ENCODE measurements at regions not wholly inside any gene's neighbourhood (a gene's known extent, or its start where the extent isn't known, plus 50 kb on each side); places are given as distances from the start of the nearest gene placed in this dataset.

DNA sequence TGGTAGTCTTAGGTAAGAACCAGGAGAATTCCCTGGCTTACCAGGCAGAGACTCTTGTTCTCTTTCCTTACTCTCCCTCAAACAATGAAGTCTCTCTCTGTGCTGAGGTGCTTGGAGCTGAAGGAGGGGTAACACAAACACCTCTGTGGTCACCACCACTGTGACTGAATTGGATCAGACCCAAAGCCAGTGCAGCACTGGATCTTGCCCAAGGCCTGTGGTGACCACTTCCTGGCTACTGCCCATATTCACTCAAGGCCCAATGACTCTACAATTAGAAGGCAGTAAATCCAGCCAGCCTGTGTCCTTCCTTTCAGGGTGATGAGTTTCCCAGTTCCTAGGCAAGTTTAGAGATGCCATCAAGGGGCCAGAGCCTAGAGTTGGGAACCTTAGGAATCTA, 706.8 kb downstream of the SLC4A3 start:
- Histone ChIP-seq H3K9ac (ENCODE audit: low read depth, low read length) (no peak overlapping the region), H3K4me1 (ENCODE audit: insufficient read depth, low read length) (no peaks in the 10 kb centered on the region), H3K36me3 (ENCODE audit: insufficient read depth, low read length) (no peaks in the 10 kb centered on the region), H3K9me3 (ENCODE audit: control insufficient read depth, insufficient read depth, low read length) (no peaks in the 10 kb centered on the region; the same call in 1 of the 2 replicates)

GRCh38 chr2:220334871-220335590, 707.6 kb downstream of the SLC4A3 start:
- Histone ChIP-seq H3K4me1 (ENCODE audit: insufficient read depth, low read length) (no peaks in the 10 kb centered on the region), H3K9me3 (ENCODE audit: control insufficient read depth, insufficient read depth, low read length) (no peaks in the 10 kb centered on the region), H3K36me3 (ENCODE audit: insufficient read depth, low read length) (no peaks in the 10 kb centered on the region), H3K9ac (ENCODE audit: low read depth, low read length) (no peak overlapping the region)

DNA sequence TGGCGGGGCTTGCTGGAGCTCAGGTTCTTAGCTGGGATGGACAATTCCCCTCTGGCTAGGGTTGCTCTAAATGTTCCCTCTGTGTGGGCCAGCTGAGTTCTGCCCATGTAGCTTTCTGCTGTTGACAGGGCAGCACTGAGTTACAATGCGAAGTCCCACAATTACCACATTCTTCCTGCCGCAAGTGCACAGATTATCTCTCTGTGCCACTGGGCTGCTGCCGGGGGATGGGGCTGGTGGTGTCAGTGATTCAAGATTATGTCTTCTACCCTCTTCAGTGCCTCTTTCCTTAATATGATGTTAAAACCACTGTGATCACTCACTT, 708.1 kb downstream of the SLC4A3 start:
- no peaks in the 10 kb centered on the region for H3K4me1 ChIP-seq (ENCODE audit: insufficient read depth, low read length)
- no peak overlapping the region for H3K9ac ChIP-seq (ENCODE audit: low read depth, low read length)
- H3K36me3 ChIP-seq (ENCODE audit: insufficient read depth, low read length) = no peaks in the 10 kb centered on the region
- H3K9me3 ChIP-seq (ENCODE audit: control insufficient read depth, insufficient read depth, low read length) = no peaks in the 10 kb centered on the region

DNA sequence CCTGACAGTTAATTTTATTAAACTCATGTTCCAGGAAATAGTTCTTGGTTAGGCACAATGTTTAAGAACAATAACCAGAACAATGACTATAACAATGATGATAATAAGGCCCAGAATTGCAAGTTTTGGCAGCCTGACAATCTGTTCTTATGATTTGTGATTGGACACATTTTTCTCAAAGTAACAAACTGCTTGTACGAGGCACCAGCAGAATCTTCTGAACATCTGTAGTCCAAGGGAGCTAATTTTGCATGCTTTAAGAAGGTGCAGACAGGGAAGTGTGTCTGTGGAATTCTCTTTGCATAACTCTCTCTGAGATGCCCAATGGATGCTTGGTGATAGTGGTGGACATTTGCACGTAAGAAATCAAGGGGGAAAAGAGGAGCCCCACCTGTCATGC, 709.3 kb downstream of the SLC4A3 start:
- no peaks in the 10 kb centered on the region for H3K9me3 ChIP-seq (ENCODE audit: control insufficient read depth, insufficient read depth, low read length)
- no peak overlapping the region for H3K9ac ChIP-seq (ENCODE audit: low read depth, low read length)
- no peaks in the 10 kb centered on the region for H3K36me3 ChIP-seq (ENCODE audit: insufficient read depth, low read length)
- H3K4me1 ChIP-seq (ENCODE audit: insufficient read depth, low read length) = no peaks in the 10 kb centered on the region

GRCh38 chr2:220337611-220338440, 710.4 kb downstream of the SLC4A3 start:
- H3K36me3 ChIP-seq (ENCODE audit: insufficient read depth, low read length) = no peaks in the 10 kb centered on the region
- no peak overlapping the region for H3K9ac ChIP-seq (ENCODE audit: low read depth, low read length)
- H3K4me1 ChIP-seq (ENCODE audit: insufficient read depth, low read length) = no peaks in the 10 kb centered on the region
- no peaks in the 10 kb centered on the region for H3K9me3 ChIP-seq (ENCODE audit: control insufficient read depth, insufficient read depth, low read length)

- Histone ChIP-seq H3K9ac (ENCODE audit: low read depth, low read length) (no peak overlapping the region), H3K4me1 (ENCODE audit: insufficient read depth, low read length) (no peaks in the 10 kb centered on the region), H3K9me3 (ENCODE audit: control insufficient read depth, insufficient read depth, low read length) (no peaks in the 10 kb centered on the region), H3K36me3 (ENCODE audit: insufficient read depth, low read length) (no peaks in the 10 kb centered on the region)
Observed at GRCh38 chr2:220341014-220341413, 713.6 kb downstream of the SLC4A3 start.

DNA sequence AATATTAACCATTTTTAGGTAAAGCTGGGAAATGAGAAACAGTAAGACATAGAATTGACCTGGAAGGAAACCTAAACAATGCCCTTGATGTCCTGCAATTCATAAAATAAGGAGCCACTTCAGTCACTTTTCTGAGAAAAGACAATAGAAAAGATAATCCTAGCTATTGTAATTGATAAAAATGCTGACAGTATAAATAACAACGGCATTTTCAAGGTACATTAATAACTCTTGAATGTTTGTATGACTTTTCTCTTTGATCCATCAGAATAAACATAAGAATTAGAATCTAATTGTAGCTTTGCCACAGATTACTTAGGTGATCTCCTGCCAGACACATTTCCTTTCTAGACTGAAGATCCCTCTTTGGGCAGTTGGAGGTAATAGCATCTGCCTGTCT, 719.5 kb downstream of the SLC4A3 start:
- no peaks in the 10 kb centered on the region for H3K9me3 ChIP-seq (ENCODE audit: control insufficient read depth, insufficient read depth, low read length)
- no peak overlapping the region for H3K9ac ChIP-seq (ENCODE audit: low read depth, low read length)
- H3K36me3 ChIP-seq (ENCODE audit: insufficient read depth, low read length) = no peaks in the 10 kb centered on the region
- H3K4me1 ChIP-seq (ENCODE audit: insufficient read depth, low read length) = no peaks in the 10 kb centered on the region

GRCh38 chr2:220347626-220348025, 720.2 kb downstream of the SLC4A3 start:
- Histone ChIP-seq H3K4me1 (ENCODE audit: insufficient read depth, low read length) (no peaks in the 10 kb centered on the region), H3K9me3 (ENCODE audit: control insufficient read depth, insufficient read depth, low read length) (no peaks in the 10 kb centered on the region), H3K9ac (ENCODE audit: low read depth, low read length) (no peak overlapping the region), H3K36me3 (ENCODE audit: insufficient read depth, low read length) (no peaks in the 10 kb centered on the region)

- Histone ChIP-seq H3K36me3 (ENCODE audit: insufficient read depth, low read length) (no peaks in the 10 kb centered on the region), H3K4me1 (ENCODE audit: insufficient read depth, low read length) (no peaks in the 10 kb centered on the region), H3K9ac (ENCODE audit: low read depth, low read length) (no peak overlapping the region), H3K9me3 (ENCODE audit: control insufficient read depth, insufficient read depth, low read length) (no peaks in the 10 kb centered on the region)
Observed at GRCh38 chr2:220348206-220348605, 720.8 kb downstream of the SLC4A3 start.

DNA sequence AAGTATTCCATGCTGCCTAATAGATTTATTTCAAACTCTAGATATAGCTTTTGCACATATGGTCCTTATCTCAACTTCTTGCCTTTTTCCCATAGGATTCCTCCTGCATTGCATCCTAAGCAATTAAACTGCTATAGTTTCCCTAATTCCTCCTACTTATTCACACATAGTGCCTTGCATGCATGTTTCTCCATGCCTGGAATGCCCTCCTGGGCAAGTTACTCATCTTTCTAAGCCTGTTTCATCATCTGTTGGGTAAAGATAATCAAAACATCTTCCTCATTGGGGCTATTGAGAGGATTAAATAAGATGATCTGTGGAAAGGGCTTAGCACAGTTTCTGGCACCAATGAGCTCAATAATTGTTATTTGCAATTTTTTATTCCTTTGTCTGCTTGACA, 726.5 kb downstream of the SLC4A3 start:
- no peak overlapping the region for H3K9ac ChIP-seq (ENCODE audit: low read depth, low read length)
- peaks cover 6% of the 10 kb centered on the region; the same call in 1 of the 2 replicates for H3K4me1 ChIP-seq (ENCODE audit: insufficient read depth, low read length)
- no peaks in the 10 kb centered on the region for H3K9me3 ChIP-seq (ENCODE audit: control insufficient read depth, insufficient read depth, low read length)
- H3K36me3 ChIP-seq (ENCODE audit: insufficient read depth, low read length) = no peaks in the 10 kb centered on the region

- no peaks in the 10 kb centered on the region for H3K9me3 ChIP-seq (ENCODE audit: control insufficient read depth, insufficient read depth, low read length)
- H3K36me3 ChIP-seq (ENCODE audit: insufficient read depth, low read length) = no peaks in the 10 kb centered on the region
- H3K9ac ChIP-seq (ENCODE audit: low read depth, low read length) = no peak overlapping the region
- H3K4me1 ChIP-seq (ENCODE audit: insufficient read depth, low read length) = peaks cover 6% of the 10 kb centered on the region; the same call in 1 of the 2 replicates
Observed at GRCh38 chr2:220356076-220356475, 728.6 kb downstream of the SLC4A3 start.

DNA sequence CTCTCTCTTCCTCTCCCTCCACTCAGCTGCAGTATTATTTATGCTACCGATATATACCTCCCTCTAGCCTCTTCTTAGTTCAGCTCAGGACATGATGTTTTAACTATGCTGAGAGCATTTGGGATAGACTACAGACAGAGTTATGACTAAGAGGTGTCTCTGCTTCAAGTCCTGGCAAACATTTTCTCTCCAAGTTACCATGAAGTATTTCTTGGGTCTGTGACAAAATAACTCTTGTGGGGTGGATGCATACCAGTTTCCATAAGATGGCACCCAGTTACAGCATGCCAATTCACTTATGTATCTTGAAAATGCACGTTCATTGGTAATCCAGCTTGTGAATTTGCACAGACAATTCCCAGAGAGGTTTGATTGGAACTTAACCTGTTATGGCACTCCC, 737.6 kb downstream of the SLC4A3 start:
- no peak overlapping the region for H3K9ac ChIP-seq (ENCODE audit: low read depth, low read length)
- H3K36me3 ChIP-seq (ENCODE audit: insufficient read depth, low read length) = no peaks in the 10 kb centered on the region
- no peaks in the 10 kb centered on the region for H3K9me3 ChIP-seq (ENCODE audit: control insufficient read depth, insufficient read depth, low read length)
- H3K4me1 ChIP-seq (ENCODE audit: insufficient read depth, low read length) = no peaks in the 10 kb centered on the region

DNA sequence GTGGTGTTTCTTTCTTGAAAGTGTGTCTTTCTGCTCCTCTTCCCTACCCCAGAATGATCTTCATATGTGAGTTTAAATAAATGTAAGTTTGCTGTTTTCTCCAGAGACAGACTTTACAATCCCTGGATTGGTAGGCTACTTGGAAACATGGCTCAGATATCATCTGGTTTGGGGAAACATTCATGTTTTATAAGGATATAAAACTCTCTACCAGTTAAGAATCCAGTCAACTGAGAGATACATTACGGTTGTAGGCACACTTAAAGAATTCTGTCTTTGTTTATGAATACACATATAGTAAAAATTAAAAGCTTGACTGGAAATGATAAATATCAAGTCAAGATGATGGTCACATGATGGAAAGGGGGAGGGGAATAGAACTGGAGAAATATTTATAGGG, 739.3 kb downstream of the SLC4A3 start:
- Histone ChIP-seq H3K9ac (ENCODE audit: low read depth, low read length) (no peak overlapping the region), H3K4me1 (ENCODE audit: insufficient read depth, low read length) (no peaks in the 10 kb centered on the region), H3K36me3 (ENCODE audit: insufficient read depth, low read length) (no peaks in the 10 kb centered on the region), H3K9me3 (ENCODE audit: control insufficient read depth, insufficient read depth, low read length) (no peaks in the 10 kb centered on the region)

GRCh38 chr2:220370764-220371163, 743.3 kb downstream of the SLC4A3 start:
- Histone ChIP-seq H3K9ac (ENCODE audit: low read depth, low read length) (no peak overlapping the region), H3K4me1 (ENCODE audit: insufficient read depth, low read length) (peaks cover 5% of the 10 kb centered on the region; the same call in 1 of the 2 replicates), H3K36me3 (ENCODE audit: insufficient read depth, low read length) (no peaks in the 10 kb centered on the region), H3K9me3 (ENCODE audit: control insufficient read depth, insufficient read depth, low read length) (no peaks in the 10 kb centered on the region)

GRCh38 chr2:220371211-220371610, 743.8 kb downstream of the SLC4A3 start:
- Histone ChIP-seq H3K9me3 (ENCODE audit: control insufficient read depth, insufficient read depth, low read length) (no peaks in the 10 kb centered on the region), H3K36me3 (ENCODE audit: insufficient read depth, low read length) (no peaks in the 10 kb centered on the region), H3K9ac (ENCODE audit: low read depth, low read length) (no peak overlapping the region), H3K4me1 (ENCODE audit: insufficient read depth, low read length) (peaks cover 5% of the 10 kb centered on the region; the same call in 1 of the 2 replicates)

All from ES-I3 (cell line).